Dermis microvascular lymphatic vessel endothelial cell (primary cell): ENCODE measurements at regions not wholly inside any gene's neighbourhood (a gene's known extent, or its start where the extent isn't known, plus 50 kb on each side); places are given as distances from the start of the nearest gene placed in this dataset.
"Not testable (repeated sequence)": the region's sequence is repeated elsewhere in the genome, so short reads cannot be mapped to it uniquely, and the experiment has no call there.

Experiments
- DNase-seq, 2 donors: peaks; one replicate each; pipeline versions ENCODE4 v3.0.0 to v3.0.0-alpha.2; 2010; ENCODE audit warnings: low read depth in 2 of 2

DNA sequence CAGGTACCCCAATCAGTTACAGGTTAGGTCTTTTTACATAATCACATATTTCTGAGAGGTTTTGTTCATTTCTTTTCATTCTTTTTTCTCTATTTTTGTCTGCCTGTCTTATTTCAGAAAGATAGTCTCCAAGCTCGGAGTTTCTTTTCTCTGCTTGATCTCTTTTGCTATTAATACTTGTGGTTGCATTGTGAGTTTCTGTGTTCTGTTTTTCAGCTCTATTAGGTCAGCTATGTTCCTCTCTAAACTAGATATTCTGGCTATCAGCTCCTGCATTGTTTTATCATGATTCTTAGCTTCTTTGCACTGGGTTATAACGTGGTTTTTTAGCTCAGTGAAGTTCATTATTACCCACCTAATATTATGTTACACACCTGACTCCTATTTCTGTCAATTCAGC lies 914.1 kb downstream of the TRHDE start:
- no peak for DNase-seq

DNA sequence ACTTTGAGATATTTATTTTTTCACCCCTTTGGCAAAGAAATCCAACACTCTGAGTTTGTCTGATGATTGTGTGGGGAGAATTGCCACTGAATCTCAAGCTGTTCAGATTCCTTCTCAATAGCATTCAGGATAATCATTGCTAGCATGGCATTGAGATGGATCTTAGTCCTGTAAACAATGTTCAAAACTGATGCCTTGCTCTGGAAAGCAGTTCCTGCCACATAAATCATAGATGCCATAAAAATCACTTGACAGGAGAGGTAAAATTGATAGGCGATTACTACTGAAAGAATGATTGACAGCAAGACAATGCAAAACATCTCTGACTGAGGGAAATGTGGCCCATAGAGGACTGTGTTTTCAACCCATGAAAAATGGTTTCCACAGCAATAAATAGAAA lies 915.6 kb downstream of the TRHDE start:
- no peak for DNase-seq

DNA sequence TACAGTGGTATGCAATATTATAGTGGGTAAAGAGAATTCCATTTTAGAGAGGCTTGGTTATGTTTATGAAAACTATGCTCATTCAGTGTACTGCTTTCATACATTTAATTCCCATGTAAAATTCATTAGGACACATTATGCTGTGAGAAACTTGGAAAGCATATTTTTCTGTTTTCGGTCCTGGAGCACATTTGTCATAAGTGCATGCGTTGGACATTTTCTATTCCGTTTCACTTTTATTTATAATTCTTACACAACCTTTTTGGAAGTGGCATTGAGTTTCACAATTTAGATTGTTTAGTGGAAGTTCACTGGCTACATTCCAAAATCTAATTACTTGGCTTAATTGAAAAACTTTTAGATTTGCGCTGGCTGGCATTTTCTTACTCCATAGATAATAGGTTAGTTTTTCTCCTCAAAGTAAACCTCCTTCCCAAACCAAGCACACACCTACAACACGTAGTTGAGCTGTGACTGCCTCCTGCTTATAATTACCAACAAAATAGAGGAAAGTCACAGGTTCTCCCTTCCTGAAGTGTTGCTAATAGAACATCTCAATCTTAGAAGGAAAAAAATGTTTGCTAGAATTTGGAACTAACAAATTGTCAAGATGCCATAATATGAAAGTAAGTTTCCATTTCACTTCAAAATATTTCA lies 938.5 kb downstream of the TRHDE start:
- DNase-seq, result no peak

DNA sequence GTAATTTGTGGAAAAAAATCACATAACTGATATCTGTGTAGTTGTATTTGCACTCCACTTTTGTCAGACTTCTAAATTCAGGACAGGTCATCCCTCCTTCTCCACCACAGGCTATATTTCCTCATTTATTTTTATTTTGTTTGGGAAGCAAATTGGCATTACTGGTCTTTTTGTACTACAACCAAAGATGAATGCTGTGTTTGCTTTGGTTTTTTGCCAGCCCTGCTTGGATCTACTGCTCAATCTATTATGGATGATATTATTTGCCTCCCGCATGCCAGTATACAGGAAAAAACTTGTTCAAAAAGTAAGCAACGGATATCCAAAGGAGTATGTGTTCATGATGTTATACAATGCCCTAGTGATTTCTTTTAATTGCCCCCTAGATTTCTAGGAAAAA lies 948.8 kb downstream of the TRHDE start:
- DNase-seq, result no peak

DNA sequence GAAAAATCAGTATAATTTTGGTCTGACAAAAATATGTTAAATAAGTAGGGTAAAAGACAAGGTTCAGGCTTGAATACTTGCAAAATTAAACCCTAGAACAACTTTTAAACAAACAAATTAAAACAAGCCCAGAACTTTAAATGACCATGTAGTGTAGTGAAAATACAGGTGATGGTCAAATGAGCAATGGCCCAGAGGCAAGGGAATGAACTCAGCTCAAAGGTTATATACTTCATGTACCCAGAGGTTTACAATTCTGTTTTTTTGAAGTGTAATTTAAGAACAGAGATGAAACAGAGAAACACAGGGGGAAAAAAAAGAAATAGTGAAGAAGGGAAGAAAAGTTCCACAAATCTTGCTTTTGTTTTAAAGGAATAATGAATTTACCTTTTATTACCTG lies 949.2 kb downstream of the TRHDE start:
- no peak for DNase-seq

DNA sequence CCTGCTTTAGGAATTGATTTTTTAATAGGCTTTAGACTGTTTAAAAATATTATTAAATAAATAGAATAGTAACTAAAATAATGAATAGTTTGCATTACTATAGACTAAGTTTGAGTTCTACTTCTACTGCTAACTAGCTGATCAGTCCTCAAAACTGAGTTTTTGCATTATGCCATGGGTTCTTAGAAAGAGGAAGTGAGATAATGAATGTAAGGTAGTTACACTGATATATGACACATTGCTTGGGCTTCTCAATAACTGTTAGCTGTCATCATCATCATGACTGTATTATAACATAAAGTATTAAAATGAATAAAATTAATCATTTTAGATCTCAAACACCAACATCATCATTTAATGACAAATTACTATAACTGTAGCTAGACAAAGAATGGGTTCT lies 949.7 kb downstream of the TRHDE start:
- no peak for DNase-seq

DNA sequence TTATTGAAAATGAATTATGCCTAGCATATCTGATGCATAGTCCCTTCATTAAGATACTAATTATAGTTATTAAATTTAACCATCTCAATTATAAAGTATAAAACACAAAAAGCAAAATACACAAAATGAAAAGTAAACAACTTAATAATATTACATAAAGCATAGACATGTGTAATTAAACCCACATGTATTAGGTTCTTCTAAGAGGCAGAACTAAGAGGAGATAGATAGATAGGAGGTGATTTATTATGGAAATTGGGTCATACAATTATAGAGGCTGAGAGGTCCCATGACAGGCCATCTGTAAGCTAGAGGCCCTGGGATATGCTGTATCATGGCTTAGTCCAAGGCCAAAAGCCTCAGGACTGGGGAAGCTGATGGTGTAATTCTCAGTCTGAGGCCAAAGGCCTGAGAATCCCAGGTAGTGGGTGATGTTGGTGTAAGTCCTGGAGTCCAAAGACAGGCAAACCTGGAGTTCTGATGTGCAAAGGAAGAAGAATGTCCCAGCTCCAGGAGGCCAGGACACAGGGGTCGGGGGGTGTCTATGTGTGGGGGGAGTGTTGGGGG lies 953.3 kb downstream of the TRHDE start:
- DNase-seq, result no peak

DNA sequence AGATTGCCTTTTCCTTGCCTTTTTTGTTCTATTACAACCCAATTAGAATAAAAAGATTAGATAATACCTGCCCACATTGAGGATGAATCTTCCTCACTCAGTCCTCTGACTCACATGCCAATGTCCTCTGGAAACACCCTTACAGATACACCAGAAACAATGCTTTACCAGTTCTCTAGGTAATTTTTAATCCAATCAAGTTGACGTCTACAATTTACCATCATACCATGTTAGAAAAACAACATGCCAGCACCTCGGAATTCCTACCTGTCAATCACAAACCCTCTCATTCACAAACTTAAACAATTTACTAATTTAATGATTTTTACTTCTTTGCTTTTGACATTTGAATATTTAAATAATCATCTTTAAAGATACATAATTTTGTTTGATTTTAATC lies 953.8 kb downstream of the TRHDE start:
- no peak for DNase-seq

DNA sequence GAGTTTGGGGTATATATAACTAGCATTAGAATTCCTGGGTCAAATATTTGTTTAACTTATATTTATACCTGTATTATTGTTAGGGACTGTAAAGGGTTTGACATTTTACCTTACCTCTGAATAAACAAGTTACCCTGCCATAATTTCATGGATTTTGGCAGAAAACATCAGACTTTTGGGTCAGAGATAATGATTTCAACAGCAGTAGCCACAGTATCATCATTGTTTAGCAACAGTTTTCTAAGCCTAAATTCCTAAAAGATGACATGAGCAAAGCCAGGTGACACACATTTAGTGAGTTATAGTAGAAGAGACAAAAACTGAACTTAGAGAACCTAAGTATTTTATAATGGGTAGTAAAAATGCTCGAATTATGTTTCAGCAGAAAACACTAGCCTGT lies 954.4 kb downstream of the TRHDE start:
- DNase-seq, result no peak

DNA sequence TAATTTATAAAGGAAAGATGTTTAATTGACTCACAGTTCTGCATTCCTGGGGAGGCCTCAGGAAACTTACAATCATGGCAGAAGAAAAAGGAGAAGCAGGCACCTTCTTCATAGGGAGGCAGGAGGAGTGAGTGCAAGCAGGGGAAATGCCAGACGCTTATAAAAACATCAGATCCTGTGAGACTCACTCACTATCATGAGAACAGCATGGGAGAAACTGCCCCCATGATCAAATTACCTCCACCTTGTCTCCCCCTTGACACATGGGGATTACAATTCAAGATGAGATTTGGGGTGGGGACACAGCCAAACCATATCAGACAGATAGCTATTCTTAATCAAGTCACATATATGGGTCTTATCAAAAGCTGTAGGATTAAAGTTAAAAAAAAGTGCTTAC lies 956.7 kb downstream of the TRHDE start:
- not testable (repeated sequence) for DNase-seq

DNA sequence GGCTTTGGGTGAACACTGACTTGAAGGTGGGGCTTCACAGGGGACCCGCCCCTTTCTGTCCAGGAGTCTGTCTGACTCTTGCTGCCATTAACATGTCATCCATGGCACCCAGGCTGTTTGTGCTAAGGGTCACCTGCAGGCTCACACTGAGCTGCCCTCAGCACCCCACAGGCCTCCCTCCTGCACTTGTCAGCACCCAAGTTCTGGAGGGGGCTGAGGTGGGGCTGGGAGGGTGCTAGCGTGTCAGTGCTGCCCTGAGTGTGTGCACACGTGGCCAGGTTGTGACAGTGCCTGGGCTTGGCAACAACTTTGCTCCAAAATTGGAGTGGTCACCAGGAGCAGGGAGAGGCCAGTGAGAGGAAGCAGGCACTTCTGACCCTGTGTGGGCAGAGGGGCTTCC lies 963.2 kb downstream of the TRHDE start:
- DNase-seq, result no peak

DNA sequence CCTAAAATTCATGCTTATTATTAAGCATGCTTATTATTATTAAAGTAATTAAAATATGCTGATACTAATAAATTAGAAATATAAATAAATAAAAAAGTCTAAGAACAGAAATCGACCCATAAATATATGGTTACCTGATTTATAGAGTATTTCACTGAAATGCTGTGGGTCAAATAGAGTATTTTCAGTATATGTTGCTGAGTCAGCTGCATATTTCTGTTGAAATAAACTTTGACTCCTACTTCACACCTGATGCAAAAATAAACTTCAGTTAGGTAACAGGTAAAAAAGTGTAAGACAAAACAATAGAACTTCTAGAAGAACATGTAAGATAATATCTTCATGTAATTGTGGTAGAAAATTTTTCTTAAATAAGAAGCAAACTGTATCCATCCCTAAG lies 967.9 kb downstream of the TRHDE start:
- DNase-seq, result no peak

DNA sequence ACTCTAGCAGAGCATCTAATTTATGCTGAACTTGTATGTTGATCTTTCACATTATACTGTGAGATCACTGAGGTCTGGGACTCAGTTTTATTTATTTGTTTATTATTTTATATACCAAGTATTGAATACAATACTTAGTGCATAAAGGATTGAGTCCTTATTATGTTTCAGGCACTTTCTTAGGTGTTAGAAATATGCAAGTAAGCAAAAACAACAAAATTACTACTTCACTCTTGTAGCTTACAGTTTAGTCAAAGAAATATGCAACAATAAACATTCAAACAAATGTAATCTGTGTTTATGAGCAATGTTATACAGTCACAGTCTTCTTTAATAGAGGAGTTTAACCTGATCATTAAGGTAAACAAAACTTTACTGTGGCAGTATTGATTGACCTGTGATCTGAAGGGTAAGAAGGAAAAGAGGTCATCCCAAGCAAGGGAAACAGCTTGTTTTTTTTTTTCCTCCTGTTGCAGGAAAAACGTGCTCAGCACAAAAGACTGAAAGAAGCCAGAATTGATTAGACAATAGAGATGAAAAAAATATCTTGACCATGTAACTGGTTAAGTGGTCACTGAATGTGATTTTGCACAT lies 990.7 kb downstream of the TRHDE start:
- no peak for DNase-seq

DNA sequence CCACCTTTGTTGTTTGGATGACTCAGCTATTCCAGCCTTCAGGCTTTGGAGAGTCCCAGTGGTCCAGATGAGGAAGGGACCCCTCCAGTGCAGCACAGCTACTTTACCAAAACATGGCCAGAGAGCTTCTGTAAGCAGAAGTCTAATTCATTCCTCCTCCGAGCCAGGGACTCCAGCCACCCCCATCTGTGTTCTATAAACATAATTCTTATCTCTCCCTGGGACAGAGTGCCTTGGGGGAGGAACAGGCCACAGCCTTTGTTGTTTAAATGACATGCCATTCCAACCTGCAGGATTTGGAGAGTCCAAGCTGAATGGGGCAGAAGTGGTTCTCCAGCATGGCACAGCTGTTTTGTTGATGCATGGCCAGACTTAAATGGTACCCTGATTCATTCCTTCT lies 994.0 kb downstream of the TRHDE start:
- DNase-seq, result no peak

DNA sequence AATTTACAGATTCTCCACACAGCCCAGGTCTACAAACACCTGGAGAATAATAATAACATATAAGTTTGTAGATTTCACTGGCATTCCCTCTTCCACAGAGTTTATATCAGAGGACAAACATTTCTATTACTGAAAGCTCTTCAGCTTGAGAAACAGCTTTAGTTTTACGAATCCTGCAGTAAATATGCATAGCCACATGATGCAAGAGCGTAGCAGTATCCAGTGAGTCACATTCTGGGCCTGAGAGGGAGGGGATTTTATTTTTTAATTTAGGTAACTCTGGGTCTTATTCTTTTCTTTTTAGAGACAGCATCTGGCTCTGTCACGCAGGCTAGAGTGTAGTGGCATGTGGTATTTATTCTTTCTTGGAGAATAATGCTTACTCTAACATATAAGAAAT lies 1002.8 kb downstream of the TRHDE start:
- DNase-seq, result no peak

DNA sequence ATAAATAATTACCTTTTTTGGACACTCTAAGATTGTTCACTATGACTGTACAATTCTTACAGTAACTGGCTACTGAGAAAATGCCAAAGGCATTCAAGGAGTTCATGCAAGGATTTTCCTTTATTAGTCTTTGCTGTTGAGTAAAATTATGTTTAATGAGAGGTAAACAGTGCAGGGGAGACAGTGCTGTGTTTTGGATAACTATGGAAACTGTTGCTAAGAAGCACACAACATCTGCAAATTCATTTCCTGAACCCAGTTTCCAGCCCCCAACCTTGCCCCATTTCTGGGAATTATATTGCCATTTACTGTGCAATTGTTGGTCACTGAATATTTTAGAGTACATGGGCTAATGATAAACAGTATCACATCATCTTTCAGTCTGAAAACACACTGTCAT lies 1005.8 kb downstream of the TRHDE start:
- no peak for DNase-seq

DNA sequence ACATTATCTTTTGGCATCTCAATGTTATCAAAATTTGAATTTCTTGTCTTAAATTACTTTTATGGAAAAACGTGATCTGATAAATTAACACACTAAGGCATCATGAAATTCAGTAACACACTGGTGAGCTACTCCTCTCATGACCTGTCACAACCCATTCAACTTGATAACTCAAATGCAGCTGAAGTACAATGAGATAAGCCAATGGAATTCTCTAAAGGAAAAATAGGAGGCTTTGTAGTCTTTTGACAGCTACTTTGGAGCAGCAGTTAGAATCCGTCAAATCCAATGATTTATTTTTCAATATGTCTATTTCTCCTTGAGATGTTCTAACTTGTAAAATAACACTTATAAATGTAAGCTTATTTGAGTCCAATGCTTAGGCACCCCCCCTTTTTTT lies 1029.4 kb downstream of the TRHDE start:
- no peak for DNase-seq

DNA sequence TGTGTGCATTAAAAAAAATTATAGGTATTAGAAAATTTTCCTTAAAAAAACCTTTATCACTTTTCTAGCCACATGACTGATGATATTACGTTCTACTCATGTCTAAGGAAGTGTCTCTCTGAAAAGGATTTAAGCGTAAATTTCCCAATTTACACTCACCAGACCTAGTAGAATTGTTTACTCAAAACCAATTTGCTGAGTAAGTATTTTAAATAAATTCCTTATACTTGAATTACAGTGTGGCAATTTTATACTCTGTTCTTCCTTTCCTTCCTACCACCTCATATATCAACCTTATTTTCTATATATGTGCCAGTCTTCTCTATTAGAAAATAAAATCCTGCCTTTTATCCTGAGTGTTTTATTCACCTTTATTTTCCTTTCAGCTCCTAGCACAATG lies 1035.1 kb downstream of the TRHDE start:
- no peak for DNase-seq

DNA sequence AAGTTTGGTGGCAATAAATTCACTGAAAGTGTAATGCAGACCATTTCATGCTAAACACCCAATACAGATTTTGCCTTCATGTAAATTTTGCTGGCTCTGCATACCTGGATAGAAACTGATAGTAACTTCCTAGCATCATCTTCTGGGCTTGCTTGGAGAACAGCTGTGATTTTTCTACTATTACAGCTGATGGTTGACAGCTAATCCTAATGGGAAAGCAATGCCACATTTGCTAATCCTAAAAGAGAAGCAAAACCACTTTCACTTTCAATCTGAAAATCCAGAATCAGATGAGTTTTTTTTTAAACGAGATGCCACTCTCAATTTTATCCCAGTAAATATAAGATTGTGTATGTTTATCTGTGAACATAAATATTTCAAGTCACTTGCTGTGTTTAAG lies 1035.9 kb downstream of the TRHDE start:
- no peak for DNase-seq

DNA sequence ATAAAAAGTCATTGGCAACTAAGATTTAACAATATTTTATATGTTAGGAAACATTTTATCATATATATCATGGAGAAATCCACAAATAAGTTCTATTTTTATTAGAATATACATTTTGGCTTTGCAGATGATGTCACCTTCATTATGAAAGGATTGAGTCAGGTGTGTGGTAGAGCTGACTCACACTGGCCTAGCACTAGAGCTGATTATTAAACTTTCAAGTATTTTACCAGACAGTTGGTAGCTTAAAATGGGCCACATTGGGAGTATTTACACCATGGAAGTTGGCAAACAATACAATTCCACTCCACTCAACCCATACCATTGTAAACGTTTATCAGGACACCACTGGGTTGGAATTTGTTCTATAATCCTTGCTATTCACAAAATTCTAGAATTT lies 1036.6 kb downstream of the TRHDE start:
- no peak for DNase-seq

DNA sequence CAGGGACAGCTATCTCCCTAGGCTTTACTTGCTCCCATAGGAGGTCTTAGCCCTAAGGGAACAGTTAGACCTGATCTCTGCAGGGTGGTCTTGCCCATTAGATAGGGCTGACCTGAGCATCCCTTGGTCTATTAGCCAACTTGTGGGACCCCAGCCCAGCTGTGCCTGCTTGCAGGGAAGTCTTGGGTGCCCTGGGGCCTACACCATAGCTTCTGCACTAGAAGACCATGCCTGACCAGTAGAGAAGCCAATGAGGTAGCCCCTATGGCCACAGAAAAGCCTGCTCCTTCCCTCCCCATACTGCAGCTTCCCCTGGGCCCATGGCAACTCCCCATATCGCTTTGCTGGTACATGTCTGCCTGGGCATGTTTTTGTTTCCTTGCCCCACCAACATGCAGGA lies 1049.1 kb downstream of the TRHDE start:
- DNase-seq, result no peak

DNA sequence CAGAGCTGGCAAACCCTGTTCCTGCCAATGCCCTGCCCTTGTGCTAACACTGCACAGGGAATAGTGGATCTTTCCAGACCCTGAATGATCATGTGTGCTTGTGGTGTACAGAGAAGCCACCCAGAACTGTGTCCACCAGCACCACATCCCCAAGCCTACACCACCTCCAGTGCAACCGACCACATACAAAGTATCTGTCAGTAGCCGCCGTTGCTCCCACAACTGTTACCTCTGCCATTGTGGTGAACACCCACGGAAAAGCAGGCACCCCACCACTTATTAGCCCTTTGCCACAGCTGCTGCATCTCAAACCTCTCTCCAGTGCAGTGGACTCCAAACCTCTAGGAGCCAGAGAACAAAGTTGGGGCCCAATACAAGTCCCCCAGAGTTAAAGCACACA lies 1049.6 kb downstream of the TRHDE start:
- no peak for DNase-seq

DNA sequence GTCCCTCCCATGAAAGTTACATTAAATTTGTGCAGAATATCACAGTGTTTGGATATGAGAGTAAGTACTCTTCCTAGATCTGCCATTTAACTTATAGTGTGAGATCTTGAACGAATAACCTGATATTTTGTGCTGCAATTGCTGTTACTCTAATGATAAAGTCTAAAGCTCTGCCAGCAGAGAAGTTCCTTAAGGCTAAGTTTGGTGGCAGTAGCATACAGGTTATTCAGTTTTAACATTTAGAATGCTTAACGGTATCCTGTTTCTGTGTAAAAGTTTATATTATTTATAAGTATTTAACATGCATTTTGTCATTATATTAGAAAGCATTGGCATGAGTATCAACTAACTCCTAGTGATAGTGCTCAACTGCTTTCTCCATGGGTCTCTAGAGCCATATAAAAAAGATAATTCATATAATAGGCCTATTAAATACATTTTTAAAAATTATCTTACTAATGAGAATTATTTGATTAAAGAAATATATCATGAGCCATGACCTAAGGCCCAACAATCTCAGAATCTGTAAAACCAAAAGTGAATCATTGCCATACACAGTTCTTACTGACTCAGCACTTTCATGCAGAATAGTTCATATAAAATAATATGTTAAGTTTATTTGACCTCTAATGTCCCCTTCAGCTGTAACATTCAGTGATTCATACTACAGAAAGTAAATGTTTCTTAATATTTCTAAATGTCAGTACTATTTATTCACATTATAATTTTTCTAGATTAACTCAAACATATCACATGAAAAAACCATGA lies 1058.6 kb downstream of the TRHDE start:
- no peak for DNase-seq
